IMR-90 (cell line): ENCODE measurements at regions not wholly inside any gene's neighbourhood (a gene's known extent, or its start where the extent isn't known, plus 50 kb on each side); places are given as distances from the start of the nearest gene placed in this dataset.

Experiments
- BHLHE40 ChIP-seq: fragments of 150-350 bp; IDR thresholded peaks from 2 replicates; pipeline ENCODE4 v1.6.1; 2016; ENCODE audit warnings: mild to moderate bottlenecking, low read depth, low read length
- CEBPB ChIP-seq: IDR thresholded peaks from 2 replicates; pipeline ENCODE4 v1.6.1; 2012; ENCODE audit warnings: low read depth, low read length, improper control_type of control experiment
- CHD1 ChIP-seq: IDR thresholded peaks from 2 replicates; pipeline ENCODE4 v1.6.1; 2012; ENCODE audit warnings: low read depth, low read length, improper control_type of control experiment
- CTCF ChIP-seq: conservative IDR thresholded peaks from 2 replicates; pipeline ENCODE4 v1.5.1; 2012; ENCODE audit warnings: mild to moderate bottlenecking, low read depth, low read length, improper control_type of control experiment
- FOS ChIP-seq: fragments of 150-350 bp; IDR thresholded peaks from 2 replicates; pipeline ENCODE4 v1.6.1; 2016; ENCODE audit warnings: low read depth, low read length
- MAFK ChIP-seq: IDR thresholded peaks from 2 replicates; pipeline ENCODE4 v1.6.1; 2012; ENCODE audit warnings: low read depth, low read length, improper control_type of control experiment
- MXI1 ChIP-seq: IDR thresholded peaks from 2 replicates; pipeline ENCODE4 v1.6.1; 2012; ENCODE audit warnings: low read depth, mild to moderate bottlenecking, low read length, moderate library complexity, borderline replicate concordance
- POLR2A ChIP-seq: IDR thresholded peaks from 2 replicates; pipeline ENCODE4 v1.6.1; 2012; ENCODE audit warnings: mild to moderate bottlenecking, low read depth, low read length
- RAD21 ChIP-seq: IDR thresholded peaks from 2 replicates; pipeline ENCODE4 v1.6.1; 2012; ENCODE audit warnings: low read length, improper control_type of control experiment
- RFX5 ChIP-seq: IDR thresholded peaks from 2 replicates; pipeline ENCODE4 v1.8.0; 2012; ENCODE audit warnings: low read depth, mild to moderate bottlenecking, low read length, moderate library complexity
- SMC3 ChIP-seq: fragments of 150-350 bp; IDR thresholded peaks from 2 replicates; pipeline ENCODE4 v1.6.1; 2016; ENCODE audit warnings: low read depth, mild to moderate bottlenecking, antibody characterized with exemption, low read length, moderate library complexity
- USF2 ChIP-seq: fragments of 150-350 bp; IDR thresholded peaks from 2 replicates; pipeline ENCODE4 v1.6.1; 2017; ENCODE audit warnings: mild to moderate bottlenecking, antibody characterized with exemption, low read length, low read depth

GRCh38 chr14:50058113-50058512 lies 58.3 kb downstream of the VCPKMT start:
- no peak for TF ChIP-seq CTCF
- no peak for TF ChIP-seq POLR2A
- TF ChIP-seq CEBPB, result no peak
- no peak for TF ChIP-seq CHD1
- TF ChIP-seq BHLHE40, result no peak
- no peak for TF ChIP-seq USF2
- no peak for TF ChIP-seq RFX5
- no peak for TF ChIP-seq SMC3
- TF ChIP-seq RAD21, result no peak
- no peak for TF ChIP-seq FOS
- TF ChIP-seq MAFK, result no peak
- TF ChIP-seq MXI1, result no peak
